ENCODE measurements at regions not wholly inside any gene's neighbourhood (a gene's known extent, or its start where the extent isn't known, plus 50 kb on each side); places are given as distances from the start of the nearest gene placed in this dataset.
A peak's percentile ranks its signal among the peaks of the same experiment; 100 is the strongest.

GRCh38 chr21:43313221-43313938, 113.6 kb downstream of the SIK1 start:
- no peak overlapping the region for H3K4me3 ChIP-seq
- no peaks in the 10 kb centered on the region for H3K36me3 ChIP-seq
- peaks cover 0 to 13% (median 0%) of the 10 kb centered on the region in 4 donors for H3K4me1 ChIP-seq
- peaks cover 0 to 10% (median 0%) of the 10 kb centered on the region in 4 donors for H3K9me3 ChIP-seq
- no peak for DNase-seq (ENCODE audit: low spot score in 2 of 2)
- no peak overlapping the region for H3K27ac ChIP-seq
- 79 to 85% methylated on average over 20 of the region's 20 CpGs for WGBS, 2 donors
- TF ChIP-seq EP300 (IDR thresholded peaks at IDR 0.05) = no peak
- TF ChIP-seq, protein P1, sequence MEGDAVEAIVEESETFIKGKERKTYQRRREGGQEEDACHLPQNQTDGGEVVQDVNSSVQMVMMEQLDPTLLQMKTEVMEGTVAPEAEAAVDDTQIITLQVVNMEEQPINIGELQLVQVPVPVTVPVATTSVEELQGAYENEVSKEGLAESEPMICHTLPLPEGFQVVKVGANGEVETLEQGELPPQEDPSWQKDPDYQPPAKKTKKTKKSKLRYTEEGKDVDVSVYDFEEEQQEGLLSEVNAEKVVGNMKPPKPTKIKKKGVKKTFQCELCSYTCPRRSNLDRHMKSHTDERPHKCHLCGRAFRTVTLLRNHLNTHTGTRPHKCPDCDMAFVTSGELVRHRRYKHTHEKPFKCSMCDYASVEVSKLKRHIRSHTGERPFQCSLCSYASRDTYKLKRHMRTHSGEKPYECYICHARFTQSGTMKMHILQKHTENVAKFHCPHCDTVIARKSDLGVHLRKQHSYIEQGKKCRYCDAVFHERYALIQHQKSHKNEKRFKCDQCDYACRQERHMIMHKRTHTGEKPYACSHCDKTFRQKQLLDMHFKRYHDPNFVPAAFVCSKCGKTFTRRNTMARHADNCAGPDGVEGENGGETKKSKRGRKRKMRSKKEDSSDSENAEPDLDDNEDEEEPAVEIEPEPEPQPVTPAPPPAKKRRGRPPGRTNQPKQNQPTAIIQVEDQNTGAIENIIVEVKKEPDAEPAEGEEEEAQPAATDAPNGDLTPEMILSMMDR (IDR thresholded peaks at IDR 0.05) = no peak
- TF ChIP-seq POLR2A (IDR thresholded peaks at IDR 0.05) = no peak
- H3K27me3 ChIP-seq = peaks cover 0 to 5% of the 10 kb centered on the region in 2 donors

DNA sequence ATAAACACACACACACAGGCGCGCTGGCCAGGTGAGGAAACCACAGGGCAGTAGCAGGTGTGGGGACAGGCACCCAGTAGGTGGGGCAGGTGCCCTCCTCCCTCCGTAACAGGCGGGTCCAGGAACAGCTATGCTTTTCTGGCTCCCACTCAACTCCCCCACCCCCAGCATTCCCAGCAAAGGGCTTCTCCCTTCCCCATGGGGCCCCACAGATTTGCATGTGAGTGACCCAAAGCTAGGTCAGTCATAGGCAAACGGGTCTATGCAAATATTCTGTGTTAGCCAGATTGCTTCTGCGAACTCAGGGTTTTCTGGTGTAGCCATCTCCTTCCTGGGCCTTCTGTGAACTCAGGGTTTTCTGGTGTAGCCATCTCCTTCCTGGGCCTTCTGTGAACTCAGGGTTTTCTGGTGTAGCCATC, 114.2 kb downstream of the SIK1 start:
- TF ChIP-seq EP300 (IDR thresholded peaks at IDR 0.05) = no peak
- TF ChIP-seq, protein P1 (IDR thresholded peaks at IDR 0.05) = no peak
- no peak for TF ChIP-seq POLR2A (IDR thresholded peaks at IDR 0.05)
- no peaks in the 10 kb centered on the region for H3K36me3 ChIP-seq
- H3K27ac ChIP-seq = no peak overlapping the region
- peaks cover 0 to 4% (median 0%) of the 10 kb centered on the region in 4 donors for H3K9me3 ChIP-seq
- peaks cover 0 to 13% (median 0%) of the 10 kb centered on the region in 4 donors for H3K4me1 ChIP-seq
- H3K27me3 ChIP-seq = peaks cover 0 to 5% of the 10 kb centered on the region in 2 donors
- no peak overlapping the region for H3K4me3 ChIP-seq
- DNase-seq (ENCODE audit: low spot score in 2 of 2) = no peak
- 72 to 80% methylated on average over 6 of the region's 6 CpGs for WGBS, 2 donors

DNA sequence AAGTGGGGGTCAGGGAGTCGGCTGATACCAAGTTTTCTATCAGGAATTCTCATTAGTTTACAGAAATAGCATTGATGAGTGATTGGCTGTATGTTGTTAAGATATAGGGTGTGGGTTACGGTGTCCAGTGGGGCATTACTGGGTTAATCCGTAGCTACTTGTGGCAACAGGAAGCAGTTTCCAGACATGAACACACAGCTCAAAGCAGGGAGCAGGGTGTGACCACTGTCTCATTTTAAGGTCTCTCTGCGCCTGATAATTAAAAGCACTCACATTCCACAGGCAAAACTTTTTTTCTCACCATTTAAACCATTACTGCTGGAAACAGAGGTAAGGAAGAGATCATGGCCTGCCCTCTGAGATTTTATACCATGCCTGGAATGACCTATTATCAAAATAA, 114.9 kb downstream of the SIK1 start:
- Histone ChIP-seq H3K27me3 (peaks cover 0 to 5% of the 10 kb centered on the region in 2 donors), H3K36me3 (no peaks in the 10 kb centered on the region), H3K9me3 (peaks cover 0 to 2% (median 0%) of the 10 kb centered on the region in 4 donors), H3K27ac (peak overlapping the region in 1 of 4 donors; percentile 2), H3K4me1 (peaks cover 0 to 13% (median 0%) of the 10 kb centered on the region in 4 donors), H3K4me3 (no peak overlapping the region)
- 62 to 65% methylated on average over 4 of the region's 4 CpGs for WGBS, 2 donors
- TF ChIP-seq POLR2A (IDR thresholded peaks at IDR 0.05) (no peak), EP300 (IDR thresholded peaks at IDR 0.05) (no peak)
- TF ChIP-seq, protein P1 (IDR thresholded peaks at IDR 0.05) = no peak
- DNase-seq (ENCODE audit: low spot score in 2 of 2) = no peak

- Histone ChIP-seq H3K9me3 (no peaks in the 10 kb centered on the region), H3K36me3 (no peaks in the 10 kb centered on the region), H3K27ac (no peak overlapping the region), H3K4me3 (no peak overlapping the region), H3K27me3 (peaks cover 0 to 5% of the 10 kb centered on the region in 2 donors), H3K4me1 (peaks cover 0 to 13% (median 0%) of the 10 kb centered on the region in 4 donors)
- TF ChIP-seq POLR2A (IDR thresholded peaks at IDR 0.05) (no peak), EP300 (IDR thresholded peaks at IDR 0.05) (no peak)
- TF ChIP-seq, protein P1 (IDR thresholded peaks at IDR 0.05) = no peak
- WGBS, 2 donors = 70 to 78% methylated on average over 8 of the region's 8 CpGs
- DNase-seq (ENCODE audit: low spot score in 2 of 2) = no peak
Observed at GRCh38 chr21:43311301-43311817, 115.6 kb downstream of the SIK1 start.

DNA sequence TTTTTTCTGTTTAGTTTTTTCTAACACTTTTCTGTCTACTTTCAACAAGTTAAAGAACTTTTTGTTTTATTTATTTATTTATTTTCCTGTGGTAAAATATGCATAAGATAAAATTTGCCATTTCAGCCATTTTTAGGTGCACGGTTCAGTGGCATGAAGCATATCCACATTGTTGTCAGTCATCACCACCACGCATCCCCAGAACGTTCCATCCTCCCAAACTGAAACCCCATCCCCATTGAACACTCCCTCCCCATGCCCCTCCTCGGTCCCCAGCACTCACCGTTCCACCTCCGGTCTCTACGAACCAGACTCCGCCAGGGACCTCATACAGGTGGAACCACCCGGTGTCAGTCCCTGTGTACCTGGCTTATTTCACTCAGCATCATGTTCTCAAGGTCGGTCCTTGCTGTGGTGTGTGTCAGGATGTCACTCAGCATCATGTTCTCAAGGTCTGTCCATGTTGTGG, 118.1 kb downstream of the SIK1 start:
- Histone ChIP-seq H3K4me1 (peaks cover 0 to 13% (median 0%) of the 10 kb centered on the region in 4 donors), H3K27ac (peak overlapping the region in 1 of 4 donors; percentile 63), H3K27me3 (no peaks in the 10 kb centered on the region), H3K36me3 (no peaks in the 10 kb centered on the region), H3K4me3 (no peak overlapping the region), H3K9me3 (no peaks in the 10 kb centered on the region)
- DNase-seq (ENCODE audit: low spot score in 2 of 2) = no peak
- TF ChIP-seq POLR2A (IDR thresholded peaks at IDR 0.05) (no peak), EP300 (IDR thresholded peaks at IDR 0.05) (no peak)
- TF ChIP-seq, protein P1 (IDR thresholded peaks at IDR 0.05) = no peak
- 84 to 85% methylated on average over 10 of the region's 10 CpGs for WGBS, 2 donors
